ENCODE measurements at regions not wholly inside any gene's neighbourhood (a gene's known extent, or its start where the extent isn't known, plus 50 kb on each side); places are given as distances from the start of the nearest gene placed in this dataset.

- ATAC-seq (no peak), DNase-seq (ENCODE audit: low read depth in 1 of 2, low spot score in 1 of 2) (no peak), FAIRE-seq (no peak)
- no peaks in the 10 kb centered on the region for H3K4me1 ChIP-seq
- WGBS (ENCODE audit: missing lambda C conversion rate) = 62% methylated on average over 4 of the region's 4 CpGs
- H3K27ac ChIP-seq = no peak overlapping the region
- TF ChIP-seq TP53 (CRISPR knock-in tag; IDR thresholded peaks at IDR 0.05) (no peak), ATOH8 (CRISPR knock-in tag; IDR thresholded peaks at IDR 0.05; ENCODE audit: low read depth) (no peak), EHMT2 (IDR thresholded peaks at IDR 0.05; ENCODE audit: low read depth) (no peak), RAD21 (conservative IDR thresholded peaks at IDR 0.05 in 1 of 2, IDR thresholded peaks at IDR 0.05 in 1 of 2) (no peak), JUNB (IDR thresholded peaks at IDR 0.05) (no peak), EP300 (IDR thresholded peaks at IDR 0.05) (no peak), ZSCAN20 (CRISPR knock-in tag; IDR thresholded peaks at IDR 0.05) (no peak), CBX8 (IDR thresholded peaks at IDR 0.05) (no peak), HDAC2 (IDR thresholded peaks at IDR 0.05) (no peak), NR3C1 (IDR thresholded peaks at IDR 0.05) (no peak), HMGXB4 (CRISPR knock-in tag; IDR thresholded peaks at IDR 0.05; ENCODE audit: borderline replicate concordance) (no peak), NFE2L2 (conservative IDR thresholded peaks at IDR 0.05; ENCODE audit: low read length) (no peak), KDM1A (IDR thresholded peaks at IDR 0.05; ENCODE audit: low read depth) (no peak), HES2 (IDR thresholded peaks at IDR 0.05) (no peak), ZNF302 (CRISPR knock-in tag; IDR thresholded peaks at IDR 0.05) (no peak), MYC (IDR thresholded peaks at IDR 0.05; ENCODE audit: borderline replicate concordance, low read length) (no peak), MAX (IDR thresholded peaks at IDR 0.05) (no peak), HOXA7 (CRISPR knock-in tag; IDR thresholded peaks at IDR 0.05) (no peak)
- H3K4me2 ChIP-seq = no peak overlapping the region
- no peaks in the 10 kb centered on the region for H3K9me3 ChIP-seq
- H3K4me3 ChIP-seq = no peak overlapping the region
- ChIA-PET CTCF (no interaction called here), POLR2A (no interaction called here)
These were observed 354.1 kb upstream of the LRRC7 start for GRCh38 chr1:69213644-69214043.

GRCh38 chr1:69215883-69216282 is 351.8 kb upstream of the LRRC7 start:
- FAIRE-seq (no peak), ATAC-seq (no peak), DNase-seq (ENCODE audit: low read depth in 1 of 2, low spot score in 1 of 2) (no peak)
- 0% methylated on average over 3 of the region's 3 CpGs for WGBS (ENCODE audit: missing lambda C conversion rate)
- TF ChIP-seq MAFK (IDR thresholded peaks at IDR 0.05; ENCODE audit: partially characterized antibody) (peak; percentile 47), TP53 (CRISPR knock-in tag; IDR thresholded peaks at IDR 0.05) (no peak)
- no peak overlapping the region for H3K4me3 ChIP-seq
- no peak overlapping the region for H3K4me2 ChIP-seq
- no peaks in the 10 kb centered on the region for H3K9me3 ChIP-seq
- no peaks in the 10 kb centered on the region for H3K4me1 ChIP-seq
- CTCF ChIA-PET = no interaction called here
- POLR2A ChIA-PET = no interaction called here
- no peak overlapping the region for H3K27ac ChIP-seq

GRCh38 chr1:69220672-69221071 is 347.1 kb upstream of the LRRC7 start:
- Histone ChIP-seq H3K4me3 (no peak overlapping the region), H3K4me2 (no peak overlapping the region), H3K4me1 (no peaks in the 10 kb centered on the region), H3K9me3 (no peaks in the 10 kb centered on the region), H3K27ac (no peak overlapping the region)
- 21% methylated on average over 1 of the region's 1 CpG for WGBS (ENCODE audit: missing lambda C conversion rate)
- DNase-seq (ENCODE audit: low read depth in 1 of 2, low spot score in 1 of 2) = no peak
- ChIA-PET CTCF (no interaction called here), POLR2A (no interaction called here)
- no peak for FAIRE-seq
- TF ChIP-seq GATA3 (IDR thresholded peaks at IDR 0.05; ENCODE audit: borderline replicate concordance) = no peak
- ATAC-seq = no peak

GRCh38 chr1:69221524-69221923 is 346.2 kb upstream of the LRRC7 start:
- H3K9me3 ChIP-seq = no peaks in the 10 kb centered on the region
- ChIA-PET CTCF (no interaction called here), POLR2A (no interaction called here)
- no peak overlapping the region for H3K27ac ChIP-seq
- FAIRE-seq (no peak), DNase-seq (ENCODE audit: low read depth in 1 of 2, low spot score in 1 of 2) (no peak), ATAC-seq (no peak)
- H3K4me2 ChIP-seq = no peak overlapping the region
- H3K4me3 ChIP-seq = no peak overlapping the region
- 0% methylated on average over 1 of the region's 1 CpG for WGBS (ENCODE audit: missing lambda C conversion rate)
- no peaks in the 10 kb centered on the region for H3K4me1 ChIP-seq
- TF ChIP-seq REST (IDR thresholded peaks at IDR 0.05) (no peak), FOXS1 (CRISPR knock-in tag; IDR thresholded peaks at IDR 0.05) (no peak), HES2 (IDR thresholded peaks at IDR 0.05) (no peak), ZSCAN20 (CRISPR knock-in tag; IDR thresholded peaks at IDR 0.05) (no peak), PBX3 (IDR thresholded peaks at IDR 0.05) (no peak), CBX8 (IDR thresholded peaks at IDR 0.05) (no peak), PHF8 (IDR thresholded peaks at IDR 0.05; ENCODE audit: borderline replicate concordance, low read depth) (no peak)

Data from A549 (cell line).